ENCODE measurements at regions not wholly inside any gene's neighbourhood (a gene's known extent, or its start where the extent isn't known, plus 50 kb on each side); places are given as distances from the start of the nearest gene placed in this dataset.

DNA sequence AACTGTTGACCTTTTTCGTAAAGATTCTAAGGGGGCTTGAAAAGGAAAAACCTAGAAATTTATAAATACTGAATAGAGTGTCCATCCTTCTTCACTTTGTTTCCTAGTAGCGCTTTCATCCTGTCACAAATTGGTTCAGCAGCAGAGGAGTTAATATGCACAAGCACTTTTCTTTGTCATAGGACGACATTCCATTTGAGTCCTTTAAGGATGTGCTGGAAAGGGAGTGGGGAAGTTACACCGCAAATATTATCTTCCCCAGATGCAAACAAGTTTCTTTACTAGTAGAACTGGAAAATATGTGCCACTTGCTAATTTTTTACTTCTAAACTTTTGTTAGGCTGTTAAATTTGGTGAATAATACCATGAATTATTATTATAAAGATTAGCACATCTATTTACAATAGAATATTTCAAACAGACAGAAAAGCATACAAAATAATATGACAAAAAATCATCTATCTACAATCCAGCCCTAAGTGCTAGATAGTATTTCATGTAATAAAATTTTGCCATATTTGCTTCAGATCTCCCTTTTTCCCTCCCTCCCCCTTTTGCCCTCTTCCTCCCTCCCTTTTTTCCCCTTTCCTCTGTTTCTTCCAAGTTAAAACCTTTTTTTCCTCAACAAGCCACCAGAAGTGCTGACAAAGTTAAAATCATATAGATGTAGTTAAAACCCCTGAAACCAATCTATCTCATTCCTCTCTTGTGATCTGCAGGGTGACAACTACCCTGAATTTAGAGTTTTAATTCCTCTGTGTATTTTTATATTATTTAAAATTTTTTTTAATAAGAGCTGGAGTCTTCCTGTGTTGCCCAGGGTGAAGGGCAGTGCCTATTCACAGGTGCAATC lies 50.5 kb upstream of the MAP4K3 start:
- ATAC-seq (ENCODE audit: low read depth) = no peak
- DNase-seq = no peak
- H3K27ac Mint-ChIP-seq = no peak overlapping the region
- POLR2A ChIA-PET = interaction anchor here (0.7 to 1.0 kb wide), 2 partner anchors 19 to 48 kb away, joined by 3 read pairs; no protein-coding TSS in a partner anchor
- TF ChIP-seq, protein P1, sequence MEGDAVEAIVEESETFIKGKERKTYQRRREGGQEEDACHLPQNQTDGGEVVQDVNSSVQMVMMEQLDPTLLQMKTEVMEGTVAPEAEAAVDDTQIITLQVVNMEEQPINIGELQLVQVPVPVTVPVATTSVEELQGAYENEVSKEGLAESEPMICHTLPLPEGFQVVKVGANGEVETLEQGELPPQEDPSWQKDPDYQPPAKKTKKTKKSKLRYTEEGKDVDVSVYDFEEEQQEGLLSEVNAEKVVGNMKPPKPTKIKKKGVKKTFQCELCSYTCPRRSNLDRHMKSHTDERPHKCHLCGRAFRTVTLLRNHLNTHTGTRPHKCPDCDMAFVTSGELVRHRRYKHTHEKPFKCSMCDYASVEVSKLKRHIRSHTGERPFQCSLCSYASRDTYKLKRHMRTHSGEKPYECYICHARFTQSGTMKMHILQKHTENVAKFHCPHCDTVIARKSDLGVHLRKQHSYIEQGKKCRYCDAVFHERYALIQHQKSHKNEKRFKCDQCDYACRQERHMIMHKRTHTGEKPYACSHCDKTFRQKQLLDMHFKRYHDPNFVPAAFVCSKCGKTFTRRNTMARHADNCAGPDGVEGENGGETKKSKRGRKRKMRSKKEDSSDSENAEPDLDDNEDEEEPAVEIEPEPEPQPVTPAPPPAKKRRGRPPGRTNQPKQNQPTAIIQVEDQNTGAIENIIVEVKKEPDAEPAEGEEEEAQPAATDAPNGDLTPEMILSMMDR (IDR thresholded peaks at IDR 0.05) = no peak
- H3K4me1 Mint-ChIP-seq = peaks cover 37% of the 10 kb centered on the region
- peaks cover 2% of the 10 kb centered on the region for H3K27me3 Mint-ChIP-seq
- H3K9me3 Mint-ChIP-seq = no peaks in the 10 kb centered on the region
- CTCF ChIA-PET = no interaction called here
- H3K4me3 Mint-ChIP-seq = no peak overlapping the region
- intact Hi-C loops (cut with micrococcal nuclease) = no loop called here
- no peaks in the 10 kb centered on the region for H3K36me3 Mint-ChIP-seq (ENCODE audit: low read depth)

DNA sequence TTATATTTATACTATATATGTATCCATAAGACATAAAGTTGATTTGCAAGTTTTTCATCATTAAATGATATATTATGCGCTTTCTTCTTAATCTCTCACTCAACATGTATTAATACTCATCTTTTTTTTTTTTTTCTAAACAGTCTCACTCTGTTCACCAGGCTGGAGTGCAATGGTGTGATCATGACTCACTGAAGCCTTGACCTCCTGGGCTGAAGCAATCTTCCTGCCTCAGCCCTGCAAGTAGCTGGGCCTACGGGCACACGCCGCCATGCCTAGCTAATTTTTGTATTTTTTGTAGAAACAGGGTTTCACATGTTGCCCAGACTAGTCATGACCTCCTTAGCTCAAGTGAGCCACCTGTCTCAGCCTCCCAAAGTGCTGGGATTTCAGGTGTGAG lies 51.4 kb upstream of the MAP4K3 start:
- intact Hi-C loops (cut with micrococcal nuclease) = no loop called here
- no peaks in the 10 kb centered on the region for H3K36me3 Mint-ChIP-seq (ENCODE audit: low read depth)
- POLR2A ChIA-PET = interaction anchor here (0.7 to 3.2 kb wide), 3 partner anchors 12 to 49 kb away, joined by 3 to 20 read pairs (median 3); no protein-coding TSS in a partner anchor
- CTCF ChIA-PET = no interaction called here
- no peak overlapping the region for H3K4me3 Mint-ChIP-seq
- peaks cover 2% of the 10 kb centered on the region for H3K27me3 Mint-ChIP-seq
- H3K9me3 Mint-ChIP-seq = no peaks in the 10 kb centered on the region
- DNase-seq (no peak), ATAC-seq (ENCODE audit: low read depth) (no peak)
- H3K27ac Mint-ChIP-seq = no peak overlapping the region
- TF ChIP-seq, protein P1 (IDR thresholded peaks at IDR 0.05) = no peak
- H3K4me1 Mint-ChIP-seq = peaks cover 39% of the 10 kb centered on the region

DNA sequence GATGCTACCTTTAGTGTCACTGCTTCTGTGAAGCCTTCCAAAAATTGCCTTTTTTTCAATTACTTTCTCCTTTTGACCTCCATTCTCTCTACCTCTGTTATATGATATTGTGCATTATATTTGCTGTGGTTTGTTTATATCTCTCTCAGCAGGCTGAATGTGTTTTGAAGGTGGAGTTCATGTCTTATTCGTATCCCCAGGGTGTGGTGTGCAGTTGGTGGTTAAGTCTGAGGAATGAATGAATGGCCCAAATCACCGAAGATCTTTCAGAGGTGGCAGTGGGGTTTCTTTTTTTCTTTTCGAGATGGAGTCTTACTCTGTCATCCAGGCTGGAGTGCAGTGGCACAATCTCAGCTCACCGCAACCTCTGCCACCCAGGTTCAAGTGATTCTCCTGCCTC lies 53.5 kb upstream of the MAP4K3 start:
- ATAC-seq (ENCODE audit: low read depth) (no peak), DNase-seq (no peak)
- no peak overlapping the region for H3K4me3 Mint-ChIP-seq
- TF ChIP-seq, protein P1 (IDR thresholded peaks at IDR 0.05) = no peak
- intact Hi-C loops (cut with micrococcal nuclease) = loop anchor here (5.0 kb wide), 1 partner anchor 738 kb away; the partner anchor contains the start of gene SRSF7
- H3K9me3 Mint-ChIP-seq = no peaks in the 10 kb centered on the region
- POLR2A ChIA-PET = interaction anchor here (0.6 to 3.2 kb wide), 2 partner anchors 14 to 25 kb away, joined by 7 to 20 read pairs; no protein-coding TSS in a partner anchor
- peaks cover 50% of the 10 kb centered on the region for H3K4me1 Mint-ChIP-seq
- no peak overlapping the region for H3K27ac Mint-ChIP-seq
- peaks cover 2% of the 10 kb centered on the region for H3K27me3 Mint-ChIP-seq
- CTCF ChIA-PET = no interaction called here
- no peaks in the 10 kb centered on the region for H3K36me3 Mint-ChIP-seq (ENCODE audit: low read depth)

DNA sequence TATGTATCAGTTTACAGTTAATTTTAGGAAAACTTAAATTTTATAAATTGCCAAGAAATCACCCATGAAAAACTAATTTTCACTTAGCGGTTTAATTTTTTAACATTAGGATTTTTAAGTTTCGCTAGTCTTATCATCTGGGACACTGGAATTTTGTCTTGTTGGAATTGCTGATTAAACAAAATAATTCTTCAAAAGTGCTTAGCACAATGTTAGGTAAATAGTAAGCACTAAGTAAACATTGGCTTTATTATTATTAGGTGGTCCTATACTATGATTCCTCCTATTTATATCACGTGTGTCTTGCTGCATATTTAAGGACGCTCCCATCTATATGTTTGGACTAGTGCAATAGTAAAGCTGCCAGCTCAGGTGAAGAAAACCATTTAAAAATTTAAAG lies 54.6 kb upstream of the MAP4K3 start:
- ChIA-PET CTCF (no interaction called here), POLR2A (interaction anchor here (1.0 to 3.2 kb wide), 3 partner anchors 15 to 54 kb away, joined by 3 to 20 read pairs (median 6); no protein-coding TSS in a partner anchor)
- ATAC-seq (ENCODE audit: low read depth) (peak; percentile 7), DNase-seq (no peak)
- H3K27ac Mint-ChIP-seq = peak overlapping the region; percentile 87
- H3K27me3 Mint-ChIP-seq = peaks cover 10% of the 10 kb centered on the region
- H3K9me3 Mint-ChIP-seq = no peaks in the 10 kb centered on the region
- TF ChIP-seq, protein P1 (IDR thresholded peaks at IDR 0.05) = no peak
- H3K4me1 Mint-ChIP-seq = peaks cover 57% of the 10 kb centered on the region
- no peaks in the 10 kb centered on the region for H3K36me3 Mint-ChIP-seq (ENCODE audit: low read depth)
- intact Hi-C loops (cut with micrococcal nuclease) = loop anchor here (1.0 to 5.0 kb wide), 8 partner anchors 15 to 739 kb away; partner anchors contain the start of genes MAP4K3 and SRSF7
- H3K4me3 Mint-ChIP-seq = peak overlapping the region; percentile 66

DNA sequence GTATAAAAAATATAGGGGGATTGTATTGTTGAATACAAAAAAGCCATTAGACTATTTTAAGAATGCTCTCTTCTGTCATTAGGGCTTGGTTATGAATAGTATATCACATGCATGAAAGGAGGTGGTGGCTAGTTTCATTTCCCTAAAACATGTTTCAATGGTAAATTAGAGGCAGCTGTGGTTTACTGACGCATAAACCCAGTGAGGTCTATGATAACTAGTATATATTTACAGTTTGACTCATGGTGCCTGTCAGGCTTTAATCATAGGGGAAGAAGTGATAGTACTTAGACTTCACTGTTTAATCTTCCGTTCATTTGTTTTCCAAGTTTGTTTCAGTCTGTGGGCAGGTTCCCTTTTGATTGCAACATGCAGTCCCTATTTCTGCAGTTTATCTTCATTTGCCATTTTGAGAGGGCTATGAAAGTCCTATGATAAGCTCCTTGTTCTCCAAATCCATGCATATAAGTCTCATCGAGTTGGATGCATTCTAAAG lies 55.1 kb upstream of the MAP4K3 start:
- Mint-ChIP-seq H3K27me3 (peaks cover 10% of the 10 kb centered on the region), H3K4me1 (peaks cover 57% of the 10 kb centered on the region), H3K4me3 (peak overlapping the region; percentile 66), H3K27ac (peak overlapping the region; percentile 87), H3K9me3 (no peaks in the 10 kb centered on the region), H3K36me3 (ENCODE audit: low read depth) (no peaks in the 10 kb centered on the region)
- POLR2A ChIA-PET = interaction anchor here (0.6 to 1.7 kb wide), 5 partner anchors 16 to 115 kb away, joined by 3 to 6 read pairs (median 4); no protein-coding TSS in a partner anchor
- no peak for DNase-seq
- peak; percentile 92 for ATAC-seq (ENCODE audit: low read depth)
- CTCF ChIA-PET = no interaction called here
- TF ChIP-seq, protein P1 (IDR thresholded peaks at IDR 0.05) = no peak
- intact Hi-C loops (cut with micrococcal nuclease) = loop anchor here (1.0 to 5.0 kb wide), 8 partner anchors 16 to 740 kb away; partner anchors contain the start of genes MAP4K3 and SRSF7
